ENCODE measurements at regions not wholly inside any gene's neighbourhood (a gene's known extent, or its start where the extent isn't known, plus 50 kb on each side); places are given as distances from the start of the nearest gene placed in this dataset.
"Not testable (repeated sequence)": the region's sequence is repeated elsewhere in the genome, so short reads cannot be mapped to it uniquely, and the experiment has no call there.

DNA sequence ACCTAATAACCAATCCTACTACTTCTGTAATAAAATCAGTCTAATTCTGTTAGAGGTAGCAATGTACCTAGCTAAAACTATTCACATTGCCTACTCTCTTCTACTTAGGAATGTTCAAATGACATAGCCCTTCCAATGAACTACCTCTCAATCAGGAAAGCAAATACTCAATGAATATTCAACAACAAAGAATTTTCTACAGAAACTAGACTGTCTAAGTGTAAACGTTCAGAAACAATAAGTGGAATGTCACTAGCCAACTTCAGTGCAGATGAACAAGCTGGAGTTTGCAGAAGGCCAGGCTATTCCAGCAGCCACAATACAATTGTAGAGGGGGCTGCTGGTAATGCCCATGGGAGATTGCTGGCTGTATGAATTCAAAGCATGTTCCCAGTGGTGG is 743.2 kb upstream of the CDH10 start:
- DNase-seq = no peak

DNA sequence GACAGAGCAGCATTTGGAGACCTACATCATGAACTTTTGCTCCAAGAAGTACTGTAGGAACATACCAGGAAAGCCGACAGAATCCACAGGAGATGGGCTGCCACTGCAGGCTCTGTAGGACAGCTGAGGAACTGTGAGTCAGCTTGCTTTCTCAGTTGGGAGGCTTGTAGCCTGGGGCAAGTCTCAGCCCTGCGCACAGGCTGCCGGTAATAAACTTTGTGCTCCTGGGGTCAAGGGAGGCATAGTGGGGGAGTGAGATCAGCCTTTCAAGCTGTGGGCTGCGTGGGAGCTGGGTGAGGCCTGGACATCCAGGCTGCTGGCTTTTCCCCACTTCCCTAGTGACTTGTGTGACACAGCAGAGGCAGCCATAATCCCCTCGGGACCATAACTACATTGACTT is 718.0 kb upstream of the CDH10 start:
- no peak for DNase-seq

GRCh38 chr5:25358919-25359318 is 714.1 kb upstream of the CDH10 start:
- DNase-seq = no peak

DNA sequence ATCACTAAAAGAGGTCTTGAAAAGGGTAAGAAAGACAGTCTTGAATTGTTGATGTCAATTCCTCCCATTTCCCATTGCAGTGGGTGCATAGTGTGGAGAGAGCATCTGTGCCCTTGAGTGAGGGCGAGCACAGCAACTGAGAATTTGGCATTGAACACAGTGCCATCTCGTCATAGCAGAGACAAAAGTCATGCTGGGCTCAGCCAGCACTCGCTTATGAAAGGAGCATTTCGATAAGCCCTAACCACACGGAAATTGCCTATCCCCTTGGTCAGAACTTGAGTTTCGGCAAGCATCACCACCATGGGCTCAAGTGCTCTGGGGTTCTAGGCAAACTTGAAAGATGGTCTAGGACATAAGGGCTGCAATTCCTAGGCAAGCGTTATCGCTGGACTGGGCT is 712.8 kb upstream of the CDH10 start:
- DNase-seq = no peak

DNA sequence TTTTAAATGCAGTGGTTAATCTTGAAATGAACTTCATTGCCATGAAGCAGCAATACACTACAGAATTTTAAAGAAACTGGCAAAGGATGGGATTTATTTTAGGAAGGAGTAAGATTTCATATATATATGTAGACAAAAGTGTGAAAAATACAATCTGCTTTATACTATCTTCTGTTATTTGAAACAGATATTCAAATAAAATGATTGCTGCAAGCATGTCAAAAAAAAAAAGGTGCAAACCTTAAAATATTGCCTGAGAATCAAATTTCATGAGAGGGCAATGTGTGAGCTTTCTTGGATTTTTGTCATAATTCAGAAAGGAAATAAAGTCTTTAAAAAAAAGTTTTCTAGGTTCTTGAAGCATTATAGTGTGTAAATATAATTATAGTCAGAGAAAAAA is 705.0 kb upstream of the CDH10 start:
- DNase-seq = no peak

GRCh38 chr5:25345240-25345771 is 700.5 kb upstream of the CDH10 start:
- DNase-seq = no peak

- no peak for DNase-seq
Observed at GRCh38 chr5:25339541-25339940, 694.8 kb upstream of the CDH10 start.

- no peak for DNase-seq
Observed at GRCh38 chr5:25334350-25334749, 689.6 kb upstream of the CDH10 start.

DNA sequence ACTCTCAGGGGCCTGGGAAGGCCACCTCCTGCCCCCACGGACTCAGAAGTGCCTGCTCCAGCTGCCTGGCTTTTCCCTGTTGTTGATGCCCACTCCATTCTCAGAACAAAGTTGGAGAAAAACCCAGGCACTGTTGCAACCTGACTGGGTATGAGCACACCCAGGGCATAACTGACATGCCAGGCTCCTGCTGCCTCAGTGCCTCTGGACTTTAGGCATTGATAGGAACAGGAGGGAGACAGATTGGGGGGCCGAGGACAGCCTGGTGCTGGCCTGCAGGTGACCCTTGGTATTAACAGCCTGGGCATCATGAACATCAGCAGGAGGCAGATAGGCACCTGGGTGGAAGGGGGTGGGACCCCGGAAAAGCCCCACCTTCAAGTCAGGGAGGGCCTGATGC is 685.9 kb upstream of the CDH10 start:
- DNase-seq = no peak

GRCh38 chr5:25327172-25327571 is 682.4 kb upstream of the CDH10 start:
- no peak for DNase-seq

GRCh38 chr5:25301836-25302235 is 657.1 kb upstream of the CDH10 start:
- peak; percentile 60 for DNase-seq

DNA sequence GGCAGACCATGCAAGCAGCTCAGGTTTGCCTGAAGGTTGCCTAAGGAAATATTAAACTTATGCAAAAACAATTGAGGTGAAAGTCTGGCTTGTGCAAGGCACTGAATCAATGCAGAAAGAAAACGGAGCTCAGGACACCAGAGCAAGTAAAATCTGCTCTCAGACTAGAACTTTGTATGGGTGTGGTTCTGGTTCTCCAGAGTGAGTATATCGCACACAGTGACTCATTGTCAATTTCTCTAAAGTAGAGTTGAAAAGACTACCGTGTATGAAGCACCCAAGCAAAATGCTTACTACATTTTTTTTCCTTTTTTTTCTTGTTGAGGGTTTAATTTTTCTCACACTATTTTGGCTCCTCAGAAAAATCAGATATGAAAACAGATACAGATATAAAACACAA is 650.3 kb upstream of the CDH10 start:
- DNase-seq = no peak

DNA sequence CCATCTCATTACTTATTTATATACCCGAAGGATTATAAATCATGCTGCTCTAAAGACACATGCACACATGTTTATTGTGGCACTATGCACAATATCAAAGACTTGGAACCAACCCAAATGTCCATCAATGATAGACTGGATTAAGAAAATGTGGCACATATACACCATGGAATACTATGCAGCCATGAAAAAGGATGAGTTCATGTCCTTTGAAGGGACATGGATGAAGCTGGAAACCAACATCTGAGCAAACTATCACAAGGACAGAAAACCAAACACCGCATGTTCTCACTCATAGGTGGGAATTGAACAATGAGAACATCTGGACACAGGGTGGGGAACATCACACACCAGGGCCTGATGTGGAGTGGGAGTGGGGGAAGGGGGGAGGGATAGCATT is 645.0 kb upstream of the CDH10 start:
- DNase-seq = not testable (repeated sequence)

GRCh38 chr5:25286319-25286718 is 641.5 kb upstream of the CDH10 start:
- DNase-seq = no peak

DNA sequence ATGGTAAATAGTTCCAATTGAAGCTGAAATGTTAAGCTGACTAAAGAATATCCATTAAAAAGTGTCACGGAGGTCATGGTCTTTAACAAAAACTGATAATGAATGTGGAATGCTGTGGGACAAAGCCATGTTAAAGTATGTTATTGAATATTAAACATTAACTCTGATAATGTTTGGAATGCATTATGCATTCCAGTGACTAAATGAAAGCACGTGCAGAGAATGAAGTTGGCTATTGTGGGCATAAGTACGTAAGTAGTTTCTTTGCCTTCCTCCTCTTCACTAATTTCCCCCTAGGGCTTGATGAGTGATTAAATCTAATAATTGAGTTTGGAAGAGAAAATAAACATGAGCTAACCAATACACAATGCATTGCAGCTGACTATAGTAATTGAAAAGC is 640.4 kb upstream of the CDH10 start:
- peak; percentile 17 for DNase-seq

DNA sequence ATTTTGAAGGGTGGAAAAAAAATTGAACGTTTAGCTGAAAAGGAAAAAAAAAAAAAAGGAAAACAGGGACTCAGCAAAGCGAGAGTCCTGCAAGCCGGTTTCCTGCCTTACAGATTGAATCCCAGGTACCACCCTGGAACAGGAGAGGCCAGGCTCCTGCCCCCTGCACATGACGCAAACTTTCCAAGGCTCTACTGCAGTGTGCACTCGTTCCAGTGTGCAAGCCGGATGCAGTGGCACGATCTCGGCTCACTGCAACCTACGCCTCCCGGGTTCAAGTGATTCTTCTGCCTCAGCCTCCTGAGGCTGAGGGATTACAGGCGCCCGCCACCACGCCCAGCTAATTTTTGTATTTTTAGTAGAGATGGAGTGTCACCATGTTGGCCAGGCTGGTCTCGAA is 618.7 kb upstream of the CDH10 start:
- DNase-seq = not testable (repeated sequence)

GRCh38 chr5:25262221-25262620 is 617.4 kb upstream of the CDH10 start:
- DNase-seq = no peak

- DNase-seq = no peak
Observed at GRCh38 chr5:25255128-25255527, 610.4 kb upstream of the CDH10 start.

- no peak for DNase-seq
Observed at GRCh38 chr5:25241981-25242380, 597.2 kb upstream of the CDH10 start.

DNA sequence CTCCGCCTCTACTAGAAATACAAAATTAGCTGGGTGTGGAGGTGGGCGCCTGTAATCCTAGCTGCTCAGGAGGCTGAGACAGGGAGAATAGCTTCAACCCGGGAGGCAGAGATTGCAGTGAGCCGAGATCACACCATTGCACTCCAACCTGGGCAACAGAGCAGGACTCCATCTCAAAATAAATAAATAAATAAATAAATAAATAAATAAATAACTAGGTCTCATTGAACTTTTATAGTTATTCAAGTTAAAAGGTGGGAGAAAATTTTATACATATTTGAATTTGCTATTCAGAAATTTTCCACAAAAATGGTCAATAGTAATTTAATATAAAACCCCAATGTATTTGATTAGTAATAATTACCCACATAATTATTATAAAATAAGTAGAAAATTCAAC is 593.9 kb upstream of the CDH10 start:
- DNase-seq = not testable (repeated sequence)

- no peak for DNase-seq
Observed at GRCh38 chr5:25224316-25224982, 579.7 kb upstream of the CDH10 start.

DNA sequence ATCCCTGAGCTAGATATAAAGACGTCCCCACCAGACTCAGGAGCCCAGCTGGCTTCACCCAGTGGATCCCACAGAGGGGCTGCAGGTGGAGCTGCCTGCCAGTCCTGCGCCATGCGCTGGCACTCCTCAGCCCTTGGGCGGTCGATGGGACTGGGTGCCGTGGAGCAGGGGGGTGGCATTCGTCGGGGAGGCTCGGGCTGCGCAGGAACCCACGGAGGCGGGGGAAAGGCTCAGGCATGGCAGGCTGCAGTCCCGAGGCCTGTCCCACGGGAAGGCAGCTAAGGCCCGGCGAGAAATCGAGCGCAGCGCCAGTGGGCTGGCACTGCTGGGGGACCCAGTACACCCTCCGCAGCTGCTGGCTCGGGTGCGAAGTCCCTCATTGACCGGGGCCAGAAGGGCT is 555.1 kb upstream of the CDH10 start:
- DNase-seq = not testable (repeated sequence)

DNA sequence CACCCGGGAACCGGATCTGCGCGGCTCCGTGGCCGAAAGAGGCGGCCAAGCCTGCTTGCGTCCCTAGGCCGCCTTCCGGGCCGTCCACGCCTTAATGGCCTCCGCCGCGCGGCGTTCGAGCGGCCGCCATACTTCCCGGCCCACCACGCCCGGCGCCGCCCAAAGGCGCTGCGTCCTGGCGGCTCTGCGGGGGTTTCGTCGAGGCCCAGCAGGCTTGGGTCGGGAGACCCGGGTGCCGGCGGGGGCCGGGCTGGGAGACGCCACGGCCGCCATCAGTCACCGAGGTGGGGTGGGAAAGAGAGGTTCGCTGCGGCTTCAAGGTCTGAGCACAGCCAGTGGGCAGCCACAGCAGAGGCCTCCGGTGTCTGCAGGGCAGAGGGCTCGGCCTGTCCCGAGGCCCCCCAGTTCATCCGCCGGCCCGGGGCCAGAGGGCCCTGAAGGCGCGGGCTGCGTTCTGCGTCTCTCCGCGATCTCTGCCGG is 545.8 kb upstream of the CDH10 start:
- DNase-seq = no peak

DNA sequence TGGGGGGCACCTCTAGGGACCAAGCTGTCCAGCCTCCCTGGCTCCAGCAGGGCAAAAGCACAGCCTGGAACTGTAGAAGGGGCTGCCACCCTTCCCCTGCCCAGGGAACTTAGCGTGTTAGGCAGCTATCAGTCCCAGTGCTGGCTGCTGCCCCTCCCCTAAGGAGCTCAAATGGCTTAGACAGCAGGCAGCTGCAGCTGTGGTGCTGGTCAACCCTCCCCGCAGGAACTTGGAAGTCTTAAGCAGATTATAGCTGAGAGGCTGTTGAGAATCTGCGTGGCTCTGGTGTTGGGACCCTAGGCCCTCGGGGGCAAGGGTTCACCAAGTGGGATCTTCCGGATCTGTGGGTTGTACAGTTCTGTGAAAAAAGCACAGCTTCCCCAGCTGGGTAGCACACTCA is 536.5 kb upstream of the CDH10 start:
- DNase-seq = no peak

DNA sequence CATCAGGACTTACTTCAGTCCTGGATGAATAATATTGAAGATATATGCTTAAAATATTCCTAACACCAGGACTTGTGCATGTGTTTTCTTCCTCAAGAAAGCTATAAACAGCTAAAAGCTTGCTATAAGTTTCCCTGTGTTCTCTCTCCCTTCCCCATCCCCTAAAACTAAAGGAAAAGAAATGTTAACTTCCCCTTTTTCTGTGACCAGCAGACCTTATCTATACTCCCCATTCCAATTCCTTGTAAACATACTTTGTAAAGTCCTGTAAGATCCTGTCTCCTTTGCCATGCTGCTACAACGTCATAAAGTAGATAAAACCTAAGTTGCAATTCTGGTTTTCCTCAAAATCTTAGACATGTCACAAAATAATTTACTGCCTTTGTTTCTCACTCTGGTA is 517.8 kb upstream of the CDH10 start:
- not testable (repeated sequence) for DNase-seq
